Lower leg skin (tissue), 4 donors: ENCODE measurements at regions not wholly inside any gene's neighbourhood (a gene's known extent, or its start where the extent isn't known, plus 50 kb on each side); places are given as distances from the start of the nearest gene placed in this dataset.

Source experiments
- DNase-seq, 2 donors: peaks; one replicate each; pipeline ENCODE4 v3.0.0-alpha.2; 2019; ENCODE audit warnings: low spot score in 2 of 2
- H3K4me3 ChIP-seq: fragments of 200-600 bp; sonication (generic); 2 replicates; pipeline ENCODE4 v1.5.1; 2017; ENCODE audit warnings: mild to moderate bottlenecking, low read depth; ENCODE audit not compliant: poor library complexity, severe bottlenecking
- CTCF ChIP-seq, 3 donors: fragments of 450-650 bp; IDR thresholded peaks; one replicate each; pipeline ENCODE4 v1.5.1; 2016; ENCODE audit warnings: antibody characterized with exemption in 3 of 3, mild to moderate bottlenecking in 3 of 3, moderate library complexity in 2 of 3
- POLR2A ChIP-seq, 2 donors: fragments of 450-650 bp; IDR thresholded peaks; one replicate each; pipeline ENCODE4 v1.6.1; 2016 to 2017; ENCODE audit warnings: antibody characterized with exemption in 2 of 2, mild to moderate bottlenecking in 1 of 2, moderate library complexity in 1 of 2
- WGBS, 2 donors: methylation state at CpG; one replicate each; pipeline ENCODE4 v1.1.5; 2018; 5-methylcytosine and 5-hydroxymethylcytosine counted together
- intact Hi-C: fragments of 100-400 bp; cut with DNase I; formaldehyde crosslinking; loops from one replicate; pipeline ENCODE4 v1.15.0; 2023; ENCODE audit warnings: low total_unique reads

- H3K4me3 ChIP-seq, result no peak overlapping the region
- peak; percentile 66 to 89 for DNase-seq
- TF ChIP-seq CTCF (IDR thresholded peaks at IDR 0.05) (no peak), POLR2A (IDR thresholded peaks at IDR 0.05) (no peak)
- intact Hi-C loops, result no loop called here
- 24 to 27% methylated on average over 3 of the region's 3 CpGs for WGBS, 2 donors
These were observed 177.6 kb downstream of the MAFB start for GRCh38 chr20:40511478-40511877.

- intact Hi-C loops, result no loop called here
- no peak overlapping the region for H3K4me3 ChIP-seq
These were observed 178.4 kb downstream of the MAFB start for GRCh38 chr20:40510622-40511021.

GRCh38 chr20:40508821-40509220, 180.2 kb downstream of the MAFB start:
- H3K4me3 ChIP-seq, result no peak overlapping the region
- TF ChIP-seq POLR2A (IDR thresholded peaks at IDR 0.05) (no peak), CTCF (IDR thresholded peaks at IDR 0.05) (no peak)
- intact Hi-C loops, result no loop called here
- no peak for DNase-seq

More at GRCh38 chr20:40510622-40511021, 178.4 kb downstream of the MAFB start:
- no peak for TF ChIP-seq POLR2A (IDR thresholded peaks at IDR 0.05)
- no peak for TF ChIP-seq CTCF (IDR thresholded peaks at IDR 0.05)
- WGBS, 2 donors, result 83 to 93% methylated on average over 3 of the region's 3 CpGs
- DNase-seq, result no peak

GRCh38 chr20:40506537-40506939, 182.5 kb downstream of the MAFB start:
- DNase-seq, result peak; percentile 95 to 99
- no peak for TF ChIP-seq POLR2A (IDR thresholded peaks at IDR 0.05)
- no peak for TF ChIP-seq CTCF (IDR thresholded peaks at IDR 0.05)
- intact Hi-C loops, result no loop called here

GRCh38 chr20:40503119-40503518, 185.9 kb downstream of the MAFB start:
- WGBS, 2 donors, result 76% methylated on average over 3 of the region's 3 CpGs

More at GRCh38 chr20:40506537-40506939, 182.5 kb downstream of the MAFB start:
- no peak overlapping the region for H3K4me3 ChIP-seq
- WGBS, 2 donors, result 18 to 21% methylated on average over 6 to 9 of the region's 9 CpGs

More at GRCh38 chr20:40503119-40503518, 185.9 kb downstream of the MAFB start:
- intact Hi-C loops, result no loop called here
- TF ChIP-seq POLR2A (IDR thresholded peaks at IDR 0.05) (no peak), CTCF (IDR thresholded peaks at IDR 0.05) (no peak)
- no peak for DNase-seq
- no peak overlapping the region for H3K4me3 ChIP-seq
